ENCODE measurements at regions not wholly inside any gene's neighbourhood (a gene's known extent, or its start where the extent isn't known, plus 50 kb on each side); places are given as distances from the start of the nearest gene placed in this dataset.

- WGBS, 2 donors (ENCODE audit: low coverage in 1 of 2): 36 to 49% methylated on average over 3 of the region's 3 CpGs
- no peaks in the 10 kb centered on the region for H3K27me3 ChIP-seq
- in situ Hi-C loops (cut with MboI; ENCODE audit: low pct_ligation_motif_present in 1 of 4, low pct_unique_long_range_greater_than_20kb in 1 of 4, low sequenced_read_pairs in 3 of 4) (no loop called here), intact Hi-C loops (cut with DNase I; ENCODE audit: low total_unique reads) (no loop called here)
- TF ChIP-seq POLR2A (IDR thresholded peaks at IDR 0.05) (no peak), POLR2AphosphoS5 (IDR thresholded peaks at IDR 0.05) (no peak), EP300 (IDR thresholded peaks at IDR 0.05; ENCODE audit: low read depth) (no peak), CTCF (IDR thresholded peaks at IDR 0.05) (no peak)
- peaks cover 0 to 11% of the 10 kb centered on the region in 2 donors for H3K9me3 ChIP-seq
- DNase-seq: no peak
- H3K4me3 ChIP-seq: no peak overlapping the region
- no peaks in the 10 kb centered on the region for H3K4me1 ChIP-seq
- H3K36me3 ChIP-seq: no peaks in the 10 kb centered on the region
- H3K27ac ChIP-seq: no peak overlapping the region
Measured at GRCh38 chr21:26686278-26686677, 113.2 kb upstream of the CYYR1 start.

GRCh38 chr21:26684889-26685288, 111.8 kb upstream of the CYYR1 start:
- intact Hi-C loops (cut with DNase I; ENCODE audit: low total_unique reads): no loop called here
- DNase-seq: no peak
- no peak for TF ChIP-seq CTCF (IDR thresholded peaks at IDR 0.05)
- no peak for TF ChIP-seq EP300 (IDR thresholded peaks at IDR 0.05; ENCODE audit: low read depth)
- TF ChIP-seq POLR2AphosphoS5 (IDR thresholded peaks at IDR 0.05): no peak
- TF ChIP-seq POLR2A (IDR thresholded peaks at IDR 0.05): no peak
- peaks cover 0 to 1% of the 10 kb centered on the region in 2 donors for H3K9me3 ChIP-seq
- no peaks in the 10 kb centered on the region for H3K4me1 ChIP-seq
- no peaks in the 10 kb centered on the region for H3K27me3 ChIP-seq
- no peaks in the 10 kb centered on the region for H3K36me3 ChIP-seq
- WGBS, 2 donors (ENCODE audit: low coverage in 1 of 2): 57 to 65% methylated on average over 4 of the region's 4 CpGs
- in situ Hi-C loops (cut with MboI; ENCODE audit: low pct_ligation_motif_present in 1 of 4, low pct_unique_long_range_greater_than_20kb in 1 of 4, low sequenced_read_pairs in 3 of 4): no loop called here
- H3K4me3 ChIP-seq: no peak overlapping the region
- H3K27ac ChIP-seq: no peak overlapping the region

- TF ChIP-seq CTCF (IDR thresholded peaks at IDR 0.05) (no peak), EP300 (IDR thresholded peaks at IDR 0.05; ENCODE audit: low read depth) (no peak), POLR2AphosphoS5 (IDR thresholded peaks at IDR 0.05) (no peak), POLR2A (IDR thresholded peaks at IDR 0.05) (no peak)
- Histone ChIP-seq H3K27me3 (no peaks in the 10 kb centered on the region), H3K9me3 (no peaks in the 10 kb centered on the region), H3K36me3 (no peaks in the 10 kb centered on the region), H3K4me3 (no peak overlapping the region), H3K27ac (no peak overlapping the region), H3K4me1 (no peaks in the 10 kb centered on the region)
- WGBS, 2 donors (ENCODE audit: low coverage in 1 of 2): 74 to 75% methylated on average over 2 of the region's 2 CpGs
- in situ Hi-C loops (cut with MboI; ENCODE audit: low pct_ligation_motif_present in 1 of 4, low pct_unique_long_range_greater_than_20kb in 1 of 4, low sequenced_read_pairs in 3 of 4): no loop called here
- DNase-seq: no peak
- intact Hi-C loops (cut with DNase I; ENCODE audit: low total_unique reads): no loop called here
Measured at GRCh38 chr21:26683996-26684395, 110.9 kb upstream of the CYYR1 start.

- no peak for DNase-seq
- no peaks in the 10 kb centered on the region for H3K36me3 ChIP-seq
- intact Hi-C loops (cut with DNase I; ENCODE audit: low total_unique reads) (no loop called here), in situ Hi-C loops (cut with MboI; ENCODE audit: low pct_ligation_motif_present in 1 of 4, low pct_unique_long_range_greater_than_20kb in 1 of 4, low sequenced_read_pairs in 3 of 4) (no loop called here)
- TF ChIP-seq CTCF (IDR thresholded peaks at IDR 0.05) (no peak), POLR2A (IDR thresholded peaks at IDR 0.05) (no peak), EP300 (IDR thresholded peaks at IDR 0.05; ENCODE audit: low read depth) (no peak), POLR2AphosphoS5 (IDR thresholded peaks at IDR 0.05) (no peak)
- no peak overlapping the region for H3K4me3 ChIP-seq
- H3K27ac ChIP-seq: no peak overlapping the region
- H3K27me3 ChIP-seq: no peaks in the 10 kb centered on the region
- H3K4me1 ChIP-seq: no peaks in the 10 kb centered on the region
- WGBS, 2 donors (ENCODE audit: low coverage in 1 of 2): 82 to 92% methylated on average over 3 of the region's 3 CpGs
- no peaks in the 10 kb centered on the region for H3K9me3 ChIP-seq
Measured at GRCh38 chr21:26679284-26679683, 106.2 kb upstream of the CYYR1 start.

Measured in transverse colon (tissue), 4 donors.